Activated CD8-positive, alpha-beta memory T cell treated with anti-CD3 and anti-CD28 coated beads, Interleukin-2, amount 50 U/mL, for 24 hours (primary cell): ENCODE measurements at regions not wholly inside any gene's neighbourhood (a gene's known extent, or its start where the extent isn't known, plus 50 kb on each side); places are given as distances from the start of the nearest gene placed in this dataset.

Source experiments
- DNase-seq: peaks from one replicate; pipeline ENCODE4 v3.0.0-alpha.2; 2020; ENCODE audit errors: extremely low read depth

- no peak for DNase-seq
These were observed 1298.4 kb upstream of the CELF2 start for GRCh38 chr10:9719246-9719645.

GRCh38 chr10:9733766-9734165, 1283.9 kb upstream of the CELF2 start:
- DNase-seq: no peak

GRCh38 chr10:9734218-9734617, 1283.5 kb upstream of the CELF2 start:
- no peak for DNase-seq

- no peak for DNase-seq
These were observed 1281.9 kb upstream of the CELF2 start for GRCh38 chr10:9735731-9736130.

GRCh38 chr10:9743639-9744038, 1274.0 kb upstream of the CELF2 start:
- DNase-seq: no peak

GRCh38 chr10:9745158-9745557, 1272.5 kb upstream of the CELF2 start:
- no peak for DNase-seq

GRCh38 chr10:9757176-9757575, 1260.5 kb upstream of the CELF2 start:
- DNase-seq: no peak

- no peak for DNase-seq
These were observed 1258.1 kb upstream of the CELF2 start for GRCh38 chr10:9759596-9759995.

GRCh38 chr10:9762966-9763656, 1254.6 kb upstream of the CELF2 start:
- DNase-seq: no peak

GRCh38 chr10:9766762-9767161, 1250.9 kb upstream of the CELF2 start:
- no peak for DNase-seq

GRCh38 chr10:9781666-9782065, 1236.0 kb upstream of the CELF2 start:
- DNase-seq: no peak

GRCh38 chr10:9786101-9786500, 1231.6 kb upstream of the CELF2 start:
- DNase-seq: no peak

GRCh38 chr10:9786576-9786975, 1231.1 kb upstream of the CELF2 start:
- DNase-seq: no peak

GRCh38 chr10:9789996-9790395, 1227.7 kb upstream of the CELF2 start:
- no peak for DNase-seq

GRCh38 chr10:9792181-9792580, 1225.5 kb upstream of the CELF2 start:
- no peak for DNase-seq

GRCh38 chr10:9796564-9796963, 1221.1 kb upstream of the CELF2 start:
- no peak for DNase-seq

- no peak for DNase-seq
These were observed 1217.7 kb upstream of the CELF2 start for GRCh38 chr10:9800011-9800410.

- no peak for DNase-seq
These were observed 1217.1 kb upstream of the CELF2 start for GRCh38 chr10:9800571-9800970.

- no peak for DNase-seq
These were observed 1209.8 kb upstream of the CELF2 start for GRCh38 chr10:9807846-9808245.

- no peak for DNase-seq
These were observed 1206.1 kb upstream of the CELF2 start for GRCh38 chr10:9811601-9812000.

- DNase-seq: no peak
These were observed 1203.3 kb upstream of the CELF2 start for GRCh38 chr10:9814285-9814864.

GRCh38 chr10:9819756-9820494, 1197.7 kb upstream of the CELF2 start:
- DNase-seq: no peak

- DNase-seq: no peak
These were observed 1194.3 kb upstream of the CELF2 start for GRCh38 chr10:9823268-9823930.
